ENCODE measurements at regions not wholly inside any gene's neighbourhood (a gene's known extent, or its start where the extent isn't known, plus 50 kb on each side); places are given as distances from the start of the nearest gene placed in this dataset.

GRCh38 chr10:130434446-130435385 lies 298.5 kb downstream of the GLRX3 start:
- no peak for DNase-seq

- no peak for DNase-seq
These were observed 299.8 kb downstream of the GLRX3 start for GRCh38 chr10:130435961-130436360.

- no peak for DNase-seq
These were observed 302.7 kb downstream of the GLRX3 start for GRCh38 chr10:130438861-130439260.

GRCh38 chr10:130439766-130440165 lies 303.6 kb downstream of the GLRX3 start:
- DNase-seq, result no peak

GRCh38 chr10:130440494-130440893 lies 304.3 kb downstream of the GLRX3 start:
- DNase-seq, result no peak

- no peak for DNase-seq
These were observed 304.8 kb downstream of the GLRX3 start for GRCh38 chr10:130440971-130441370.

GRCh38 chr10:130443066-130443465 lies 306.9 kb downstream of the GLRX3 start:
- DNase-seq, result no peak

GRCh38 chr10:130453036-130453720 lies 317.0 kb downstream of the GLRX3 start:
- DNase-seq, result no peak

GRCh38 chr10:130453721-130454542 lies 317.7 kb downstream of the GLRX3 start:
- DNase-seq, result no peak

GRCh38 chr10:130454543-130455000 lies 318.4 kb downstream of the GLRX3 start:
- no peak for DNase-seq

- DNase-seq, result no peak
These were observed 319.0 kb downstream of the GLRX3 start for GRCh38 chr10:130455111-130455695.

GRCh38 chr10:130455791-130456190 lies 319.6 kb downstream of the GLRX3 start:
- DNase-seq, result no peak

GRCh38 chr10:130456616-130457015 lies 320.4 kb downstream of the GLRX3 start:
- no peak for DNase-seq

- DNase-seq, result no peak
These were observed 322.3 kb downstream of the GLRX3 start for GRCh38 chr10:130458509-130458908.

GRCh38 chr10:130459011-130459410 lies 322.8 kb downstream of the GLRX3 start:
- no peak for DNase-seq

- DNase-seq, result no peak
These were observed 323.8 kb downstream of the GLRX3 start for GRCh38 chr10:130459851-130460490.

- DNase-seq, result no peak
These were observed 325.4 kb downstream of the GLRX3 start for GRCh38 chr10:130461631-130462030.

- no peak for DNase-seq
These were observed 327.1 kb downstream of the GLRX3 start for GRCh38 chr10:130463104-130463875.

- no peak for DNase-seq
These were observed 327.7 kb downstream of the GLRX3 start for GRCh38 chr10:130463876-130464364.

GRCh38 chr10:130464426-130464825 lies 328.2 kb downstream of the GLRX3 start:
- DNase-seq, result no peak

All from T-helper 9 cell (primary cell).